H9 (cell line): ENCODE measurements at regions not wholly inside any gene's neighbourhood (a gene's known extent, or its start where the extent isn't known, plus 50 kb on each side); places are given as distances from the start of the nearest gene placed in this dataset.
A peak's percentile ranks its signal among the peaks of the same experiment; 100 is the strongest.

Experiments
- DNase-seq: peaks from one replicate; pipeline ENCODE4 v3.0.0-alpha.2; 2017
- H2AFZ ChIP-seq: one replicate; pipeline ENCODE4 v1.6.1; 2013; ENCODE audit warnings: mild to moderate bottlenecking, low read length, control low read depth, moderate library complexity
- H2AK5ac ChIP-seq: 2 replicates; pipeline ENCODE4 v1.6.1; 2013; ENCODE audit warnings: low read length, control low read depth, mixed read lengths; ENCODE audit not compliant: insufficient read length
- H2BK120ac ChIP-seq: one replicate; pipeline ENCODE4 v1.6.1; 2013; ENCODE audit warnings: low read depth, mild to moderate bottlenecking, low read length, control low read depth, inconsistent platforms; ENCODE audit not compliant: poor library complexity, severe bottlenecking
- H2BK12ac ChIP-seq: 2 replicates; pipeline ENCODE4 v1.6.1; 2013; ENCODE audit warnings: low read length, control low read depth, mixed read lengths, low read depth; ENCODE audit not compliant: insufficient read length
- H2BK15ac ChIP-seq: 2 replicates; pipeline ENCODE4 v1.6.1; 2013; ENCODE audit warnings: low read depth, low read length, control low read depth
- H2BK20ac ChIP-seq: one replicate; pipeline ENCODE4 v1.6.1; 2013; ENCODE audit warnings: low read depth, mild to moderate bottlenecking, low read length, control low read depth, inconsistent platforms; ENCODE audit not compliant: poor library complexity, severe bottlenecking
- H2BK5ac ChIP-seq: 2 replicates; pipeline ENCODE4 v1.6.1; 2013; ENCODE audit warnings: low read length, control low read depth, mixed read lengths; ENCODE audit not compliant: insufficient read length
- H3K14ac ChIP-seq: 2 replicates; pipeline ENCODE4 v1.6.1; 2013; ENCODE audit warnings: low read length, control low read depth; ENCODE audit not compliant: insufficient read depth
- H3K18ac ChIP-seq: 2 replicates; pipeline ENCODE4 v1.6.1; 2013; ENCODE audit warnings: low read depth, mild to moderate bottlenecking, mixed read lengths, low read length, control low read depth; ENCODE audit not compliant: insufficient read length
- H3K23ac ChIP-seq: 2 replicates; pipeline ENCODE4 v1.6.1; 2013; ENCODE audit warnings: low read length, control low read depth, mixed read lengths, low read depth; ENCODE audit not compliant: insufficient read length
- H3K23me2 ChIP-seq: 2 replicates; pipeline ENCODE4 v1.6.1; 2013; ENCODE audit warnings: low read depth, mild to moderate bottlenecking, mixed read lengths, low read length, control low read depth; ENCODE audit not compliant: insufficient read length, poor library complexity, severe bottlenecking
- H3K27ac ChIP-seq: 2 replicates; pipeline ENCODE4 v1.5.1; 2013; ENCODE audit warnings: low read length, control low read depth, mixed read lengths, low read depth; ENCODE audit not compliant: insufficient read length
- H3K27me3 ChIP-seq: 2 replicates; pipeline ENCODE4 v1.6.1; 2013; ENCODE audit warnings: low read length, control low read depth, inconsistent platforms; ENCODE audit not compliant: insufficient read depth
- H3K4ac ChIP-seq: 2 replicates; pipeline ENCODE4 v1.6.1; 2013; ENCODE audit warnings: low read depth, mild to moderate bottlenecking, control low read depth, inconsistent platforms, low read length, moderate library complexity
- H3K4me1 ChIP-seq: 2 replicates; pipeline ENCODE4 v1.6.1; 2013; ENCODE audit warnings: low read length, control low read depth, inconsistent platforms; ENCODE audit not compliant: insufficient read depth
- H3K4me2 ChIP-seq: 2 replicates; pipeline ENCODE4 v1.6.1; 2013; ENCODE audit warnings: low read length, control low read depth, mixed read lengths; ENCODE audit not compliant: insufficient read length, insufficient read depth
- H3K56ac ChIP-seq: 2 replicates; pipeline ENCODE4 v1.6.1; 2013; ENCODE audit warnings: low read depth, mild to moderate bottlenecking, mixed read lengths, low read length, control low read depth; ENCODE audit not compliant: insufficient read length
- H3K79me1 ChIP-seq: 2 replicates; pipeline ENCODE4 v1.6.1; 2013; ENCODE audit warnings: low read depth, mild to moderate bottlenecking, moderate library complexity, low read length, control low read depth, inconsistent platforms; ENCODE audit not compliant: insufficient read depth, poor library complexity, severe bottlenecking
- H3K79me2 ChIP-seq: 2 replicates; pipeline ENCODE4 v1.6.1; 2013; ENCODE audit warnings: low read length, control low read depth, inconsistent platforms; ENCODE audit not compliant: insufficient read depth
- H3K9ac ChIP-seq: 2 replicates; pipeline ENCODE4 v1.6.1; 2013; ENCODE audit warnings: low read length, control low read depth, mixed read lengths; ENCODE audit not compliant: insufficient read length; ENCODE audit errors: extremely low read depth
- H3K9me3 ChIP-seq: one replicate; pipeline ENCODE4 v1.6.1; 2013; ENCODE audit warnings: low read depth, low read length, inconsistent platforms; ENCODE audit not compliant: control insufficient read depth
- H3T11ph ChIP-seq: one replicate; pipeline ENCODE4 v1.6.1; 2013; ENCODE audit warnings: mild to moderate bottlenecking, low read length, control low read depth, inconsistent platforms
- H4K20me1 ChIP-seq: one replicate; pipeline ENCODE4 v1.6.1; 2013; ENCODE audit not compliant: control insufficient read depth, insufficient read length, insufficient read depth
- H4K5ac ChIP-seq: 2 replicates; pipeline ENCODE4 v1.6.1; 2013; ENCODE audit warnings: low read depth, mild to moderate bottlenecking, mixed read lengths, low read length, control low read depth; ENCODE audit not compliant: insufficient read length
- H4K8ac ChIP-seq: replicated peaks from 2 replicates; pipeline ENCODE4 v1.6.1; 2013; ENCODE audit warnings: low read length, control low read depth, mixed read lengths, low read depth; ENCODE audit not compliant: insufficient read length
- H4K91ac ChIP-seq: 2 replicates; pipeline ENCODE4 v1.6.1; 2013; ENCODE audit warnings: low read depth, mild to moderate bottlenecking, moderate library complexity, mixed read lengths, low read length, control low read depth; ENCODE audit not compliant: insufficient read length
- H3K27ac Mint-ChIP-seq, 3 experiments: 2 replicates in 2 of 3; 3 replicates in 1 of 3; pipeline ENCODE4 v1.8.0; 2020 to 2021; ENCODE audit warnings: mixed read lengths in 3 of 3, mild to moderate bottlenecking in 1 of 3, moderate library complexity in 1 of 3
- H3K27me3 Mint-ChIP-seq: 2 replicates; pipeline ENCODE4 v1.8.0; 2021; ENCODE audit warnings: low read depth, mild to moderate bottlenecking, moderate library complexity, mixed read lengths
- H3K36me3 Mint-ChIP-seq, 3 experiments: 2 replicates in 2 of 3; 3 replicates in 1 of 3; pipeline ENCODE4 v1.8.0; 2020 to 2021; ENCODE audit warnings: low read depth in 3 of 3, mixed read lengths in 3 of 3; ENCODE audit not compliant: insufficient read depth in 1 of 3
- H3K4me1 Mint-ChIP-seq, 2 experiments: 2 replicates each; pipeline ENCODE4 v1.8.0; 2020; ENCODE audit warnings: mixed read lengths in 2 of 2
- H3K4me3 Mint-ChIP-seq, 2 experiments: 2 replicates in 1 of 2; 3 replicates in 1 of 2; pipeline ENCODE4 v1.8.0; 2020 to 2021; ENCODE audit warnings: mild to moderate bottlenecking in 2 of 2, mixed read lengths in 2 of 2, moderate library complexity in 1 of 2
- H3K9me3 Mint-ChIP-seq, 2 experiments: 2 replicates in 1 of 2; 3 replicates in 1 of 2; pipeline ENCODE4 v1.8.0; 2020; ENCODE audit warnings: mild to moderate bottlenecking in 2 of 2, mixed read lengths in 2 of 2, moderate library complexity in 1 of 2
- CTCF ChIP-seq: fragments of 200-600 bp; sonication (generic); conservative IDR thresholded peaks from 3 replicates; pipeline ENCODE4 v1.8.0; 2021; ENCODE audit warnings: antibody characterized with exemption, mild to moderate bottlenecking
- WGBS: extraction: QIAGEN DNeasy Blood & Tissue Kit; methylation state at CpG from one replicate; pipeline ENCODE4 v1.1.7; 2013; ENCODE audit warnings: missing lambda C conversion rate, low lambda C conversion rate, mixed read lengths; ENCODE audit not compliant: insufficient read length; ENCODE audit errors: extremely low coverage; 5-methylcytosine and 5-hydroxymethylcytosine counted together

DNA sequence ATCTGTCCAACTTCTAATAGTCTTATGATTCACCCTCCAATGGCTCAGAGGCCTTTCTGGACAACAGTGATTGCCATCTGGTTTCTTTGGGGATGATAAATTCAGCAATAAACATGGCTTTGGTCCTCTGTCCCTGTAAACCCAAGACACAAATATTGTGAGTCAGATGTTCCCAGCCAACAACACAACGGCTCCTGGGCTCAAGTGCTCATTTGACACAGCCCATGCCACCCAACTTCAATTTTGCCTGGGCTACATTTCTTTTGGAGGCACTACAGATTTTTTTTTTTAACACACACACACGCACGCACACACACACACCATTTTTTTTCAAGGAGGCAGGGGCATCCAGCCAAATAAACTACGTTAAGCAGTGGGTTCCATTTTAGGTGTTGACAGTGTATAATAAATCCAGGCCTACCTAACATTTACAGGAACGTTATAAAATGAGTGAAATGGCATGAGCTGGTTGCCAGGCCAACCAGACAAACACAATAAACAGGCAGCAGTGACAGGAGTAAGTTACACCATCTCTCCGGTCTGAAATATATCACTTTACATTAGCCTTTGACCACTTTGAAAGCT lies 939.9 kb upstream of the SOX9 start:
- no CpG with 5 or more reads among the region's 6 CpGs for WGBS
- no peaks in the 10 kb centered on the region for H3K27me3 Mint-ChIP-seq
- Histone ChIP-seq H3K18ac (no peak overlapping the region), H3K27me3 (no peaks in the 10 kb centered on the region), H4K91ac (no peak overlapping the region), H3T11ph (no peak overlapping the region), H2BK12ac (no peak overlapping the region), H3K9ac (no peak overlapping the region), H3K14ac (no peak overlapping the region), H2BK15ac (no peak overlapping the region), H2AK5ac (no peak overlapping the region), H4K5ac (no peak overlapping the region), H3K23ac (no peak overlapping the region), H4K20me1 (no peaks in the 10 kb centered on the region), H4K8ac (no peak overlapping the region), H3K4me1 (no peaks in the 10 kb centered on the region), H2AFZ (no peak overlapping the region), H3K27ac (no peak overlapping the region), H3K79me2 (no peaks in the 10 kb centered on the region), H3K79me1 (no peaks in the 10 kb centered on the region), H3K4me2 (no peak overlapping the region), H2BK20ac (no peak overlapping the region), H3K23me2 (no peaks in the 10 kb centered on the region), H3K56ac (no peak overlapping the region), H2BK120ac (no peak overlapping the region), H3K9me3 (no peaks in the 10 kb centered on the region), H2BK5ac (no peak overlapping the region), H3K4ac (no peak overlapping the region)
- TF ChIP-seq CTCF = no peak
- H3K4me1 Mint-ChIP-seq = no peaks in the 10 kb centered on the region
- no peaks in the 10 kb centered on the region for H3K9me3 Mint-ChIP-seq
- H3K27ac Mint-ChIP-seq = peak overlapping the region in 1 of 3 experiments; percentile 79; a peak in 1 of 7 replicates
- no peak overlapping the region for H3K4me3 Mint-ChIP-seq
- DNase-seq = no peak
- no peaks in the 10 kb centered on the region; a peak in 1 of 7 replicates for H3K36me3 Mint-ChIP-seq
